ENCODE measurements at regions not wholly inside any gene's neighbourhood (a gene's known extent, or its start where the extent isn't known, plus 50 kb on each side); places are given as distances from the start of the nearest gene placed in this dataset.

DNA sequence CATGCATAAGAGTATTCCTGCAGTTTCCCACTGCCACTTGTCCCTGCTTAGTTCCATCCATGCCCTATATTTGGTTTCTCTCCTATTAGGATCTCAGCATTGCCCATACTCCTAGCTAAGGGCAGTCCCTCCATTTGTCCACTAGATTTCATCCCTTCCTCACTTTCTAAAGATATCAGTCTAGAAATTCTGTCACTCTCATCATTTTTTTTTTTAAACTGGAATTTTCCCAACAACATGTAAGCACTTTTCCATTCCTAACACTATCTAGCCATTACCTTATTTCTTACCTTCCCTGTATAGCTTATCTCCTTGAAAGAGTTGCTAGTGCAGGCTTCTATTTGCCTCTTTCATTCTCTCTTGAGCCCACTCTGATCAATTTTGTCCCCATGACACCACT, 312.2 kb downstream of the BTBD3 start (continued):
- TF ChIP-seq, protein P1, sequence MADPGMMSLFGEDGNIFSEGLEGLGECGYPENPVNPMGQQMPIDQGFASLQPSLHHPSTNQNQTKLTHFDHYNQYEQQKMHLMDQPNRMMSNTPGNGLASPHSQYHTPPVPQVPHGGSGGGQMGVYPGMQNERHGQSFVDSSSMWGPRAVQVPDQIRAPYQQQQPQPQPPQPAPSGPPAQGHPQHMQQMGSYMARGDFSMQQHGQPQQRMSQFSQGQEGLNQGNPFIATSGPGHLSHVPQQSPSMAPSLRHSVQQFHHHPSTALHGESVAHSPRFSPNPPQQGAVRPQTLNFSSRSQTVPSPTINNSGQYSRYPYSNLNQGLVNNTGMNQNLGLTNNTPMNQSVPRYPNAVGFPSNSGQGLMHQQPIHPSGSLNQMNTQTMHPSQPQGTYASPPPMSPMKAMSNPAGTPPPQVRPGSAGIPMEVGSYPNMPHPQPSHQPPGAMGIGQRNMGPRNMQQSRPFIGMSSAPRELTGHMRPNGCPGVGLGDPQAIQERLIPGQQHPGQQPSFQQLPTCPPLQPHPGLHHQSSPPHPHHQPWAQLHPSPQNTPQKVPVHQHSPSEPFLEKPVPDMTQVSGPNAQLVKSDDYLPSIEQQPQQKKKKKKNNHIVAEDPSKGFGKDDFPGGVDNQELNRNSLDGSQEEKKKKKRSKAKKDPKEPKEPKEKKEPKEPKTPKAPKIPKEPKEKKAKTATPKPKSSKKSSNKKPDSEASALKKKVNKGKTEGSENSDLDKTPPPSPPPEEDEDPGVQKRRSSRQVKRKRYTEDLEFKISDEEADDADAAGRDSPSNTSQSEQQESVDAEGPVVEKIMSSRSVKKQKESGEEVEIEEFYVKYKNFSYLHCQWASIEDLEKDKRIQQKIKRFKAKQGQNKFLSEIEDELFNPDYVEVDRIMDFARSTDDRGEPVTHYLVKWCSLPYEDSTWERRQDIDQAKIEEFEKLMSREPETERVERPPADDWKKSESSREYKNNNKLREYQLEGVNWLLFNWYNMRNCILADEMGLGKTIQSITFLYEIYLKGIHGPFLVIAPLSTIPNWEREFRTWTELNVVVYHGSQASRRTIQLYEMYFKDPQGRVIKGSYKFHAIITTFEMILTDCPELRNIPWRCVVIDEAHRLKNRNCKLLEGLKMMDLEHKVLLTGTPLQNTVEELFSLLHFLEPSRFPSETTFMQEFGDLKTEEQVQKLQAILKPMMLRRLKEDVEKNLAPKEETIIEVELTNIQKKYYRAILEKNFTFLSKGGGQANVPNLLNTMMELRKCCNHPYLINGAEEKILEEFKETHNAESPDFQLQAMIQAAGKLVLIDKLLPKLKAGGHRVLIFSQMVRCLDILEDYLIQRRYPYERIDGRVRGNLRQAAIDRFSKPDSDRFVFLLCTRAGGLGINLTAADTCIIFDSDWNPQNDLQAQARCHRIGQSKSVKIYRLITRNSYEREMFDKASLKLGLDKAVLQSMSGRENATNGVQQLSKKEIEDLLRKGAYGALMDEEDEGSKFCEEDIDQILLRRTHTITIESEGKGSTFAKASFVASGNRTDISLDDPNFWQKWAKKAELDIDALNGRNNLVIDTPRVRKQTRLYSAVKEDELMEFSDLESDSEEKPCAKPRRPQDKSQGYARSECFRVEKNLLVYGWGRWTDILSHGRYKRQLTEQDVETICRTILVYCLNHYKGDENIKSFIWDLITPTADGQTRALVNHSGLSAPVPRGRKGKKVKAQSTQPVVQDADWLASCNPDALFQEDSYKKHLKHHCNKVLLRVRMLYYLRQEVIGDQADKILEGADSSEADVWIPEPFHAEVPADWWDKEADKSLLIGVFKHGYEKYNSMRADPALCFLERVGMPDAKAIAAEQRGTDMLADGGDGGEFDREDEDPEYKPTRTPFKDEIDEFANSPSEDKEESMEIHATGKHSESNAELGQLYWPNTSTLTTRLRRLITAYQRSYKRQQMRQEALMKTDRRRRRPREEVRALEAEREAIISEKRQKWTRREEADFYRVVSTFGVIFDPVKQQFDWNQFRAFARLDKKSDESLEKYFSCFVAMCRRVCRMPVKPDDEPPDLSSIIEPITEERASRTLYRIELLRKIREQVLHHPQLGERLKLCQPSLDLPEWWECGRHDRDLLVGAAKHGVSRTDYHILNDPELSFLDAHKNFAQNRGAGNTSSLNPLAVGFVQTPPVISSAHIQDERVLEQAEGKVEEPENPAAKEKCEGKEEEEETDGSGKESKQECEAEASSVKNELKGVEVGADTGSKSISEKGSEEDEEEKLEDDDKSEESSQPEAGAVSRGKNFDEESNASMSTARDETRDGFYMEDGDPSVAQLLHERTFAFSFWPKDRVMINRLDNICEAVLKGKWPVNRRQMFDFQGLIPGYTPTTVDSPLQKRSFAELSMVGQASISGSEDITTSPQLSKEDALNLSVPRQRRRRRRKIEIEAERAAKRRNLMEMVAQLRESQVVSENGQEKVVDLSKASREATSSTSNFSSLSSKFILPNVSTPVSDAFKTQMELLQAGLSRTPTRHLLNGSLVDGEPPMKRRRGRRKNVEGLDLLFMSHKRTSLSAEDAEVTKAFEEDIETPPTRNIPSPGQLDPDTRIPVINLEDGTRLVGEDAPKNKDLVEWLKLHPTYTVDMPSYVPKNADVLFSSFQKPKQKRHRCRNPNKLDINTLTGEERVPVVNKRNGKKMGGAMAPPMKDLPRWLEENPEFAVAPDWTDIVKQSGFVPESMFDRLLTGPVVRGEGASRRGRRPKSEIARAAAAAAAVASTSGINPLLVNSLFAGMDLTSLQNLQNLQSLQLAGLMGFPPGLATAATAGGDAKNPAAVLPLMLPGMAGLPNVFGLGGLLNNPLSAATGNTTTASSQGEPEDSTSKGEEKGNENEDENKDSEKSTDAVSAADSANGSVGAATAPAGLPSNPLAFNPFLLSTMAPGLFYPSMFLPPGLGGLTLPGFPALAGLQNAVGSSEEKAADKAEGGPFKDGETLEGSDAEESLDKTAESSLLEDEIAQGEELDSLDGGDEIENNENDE (IDR thresholded peaks at IDR 0.05; ENCODE audit: insufficient replicate concordance, low read length) = no peak
- TF ChIP-seq CEBPB (IDR thresholded peaks at IDR 0.05; ENCODE audit: low read depth, low read length) = no peak
- TF ChIP-seq EGR1 (IDR thresholded peaks at IDR 0.05; ENCODE audit: borderline replicate concordance, low read depth, low read length) = no peak
- no peak for TF ChIP-seq YY1 (IDR thresholded peaks at IDR 0.05; ENCODE audit: low read depth, low read length)
- TF ChIP-seq SIN3A (conservative IDR thresholded peaks at IDR 0.05 in 1 of 2, IDR thresholded peaks at IDR 0.05 in 1 of 2; ENCODE audit: low read depth in 1 of 2, low read length in 2 of 2) = no peak
- no peak for TF ChIP-seq POU5F1 (IDR thresholded peaks at IDR 0.05; ENCODE audit: low read depth, low read length)
- no peak for TF ChIP-seq TBP (IDR thresholded peaks at IDR 0.05; ENCODE audit: low read depth, low read length)
- no peak for TF ChIP-seq SIRT6 (IDR thresholded peaks at IDR 0.05; ENCODE audit: low read length)
- TF ChIP-seq GTF2F1 (IDR thresholded peaks at IDR 0.05; ENCODE audit: borderline replicate concordance, low read depth, low read length) = no peak
- no peak for TF ChIP-seq JUND (IDR thresholded peaks at IDR 0.05; ENCODE audit: low read length)

All from H1 (cell line).